ENCODE measurements at regions not wholly inside any gene's neighbourhood (a gene's known extent, or its start where the extent isn't known, plus 50 kb on each side); places are given as distances from the start of the nearest gene placed in this dataset.
"Not testable (repeated sequence)": the region's sequence is repeated elsewhere in the genome, so short reads cannot be mapped to it uniquely, and the experiment has no call there.

DNA sequence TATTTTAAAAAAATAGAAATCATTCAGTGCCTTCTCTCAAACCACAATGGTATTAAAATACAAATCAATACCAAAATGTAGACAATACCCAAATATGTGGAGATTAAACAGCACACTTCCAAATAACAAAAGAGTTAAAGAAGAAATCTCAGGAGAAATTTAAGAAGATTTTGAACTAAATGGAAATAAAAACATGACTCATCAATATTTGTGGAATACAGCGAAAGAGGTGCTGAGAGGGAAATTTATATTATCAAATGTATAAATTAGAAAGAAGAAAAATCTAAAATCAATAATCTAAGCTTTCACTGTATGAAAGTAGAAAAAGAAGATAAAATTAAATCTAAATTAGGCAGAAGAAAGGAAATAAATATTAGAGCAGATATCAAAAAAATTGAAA, 233.1 kb downstream of the RPIA start:
- DNase-seq (ENCODE audit: low read depth), result no peak

DNA sequence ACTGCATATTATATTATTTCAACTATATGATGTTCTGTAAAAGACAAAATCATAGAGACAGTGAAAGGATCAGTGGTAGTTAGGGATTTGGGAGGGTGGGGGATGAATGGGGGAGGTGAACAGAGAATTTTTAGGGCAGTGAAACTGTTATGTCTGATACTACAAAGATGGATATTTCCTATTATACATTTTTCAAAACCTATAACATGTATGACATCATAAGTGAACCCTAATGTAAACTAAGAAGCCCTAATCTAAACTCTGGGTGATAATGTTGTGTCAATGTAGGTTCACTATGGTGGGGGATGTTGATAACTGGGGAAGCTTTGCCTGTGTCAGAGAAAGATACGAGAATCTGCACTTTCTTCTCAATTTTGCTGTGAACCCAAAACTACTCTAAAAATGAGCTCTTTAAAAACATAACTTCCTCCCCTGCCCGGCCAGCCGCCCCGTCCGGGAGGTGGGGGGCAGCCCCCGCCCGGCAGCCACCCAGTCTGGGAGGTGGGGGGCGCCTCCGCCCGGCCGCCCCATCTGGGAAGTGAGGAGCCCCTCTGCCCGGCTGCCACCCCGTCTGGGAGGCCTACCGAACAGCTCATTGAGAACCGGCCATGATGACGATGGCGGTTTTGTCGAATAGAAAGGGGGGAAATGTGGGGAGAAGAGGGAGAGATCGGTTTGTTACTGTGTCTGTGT, 234.4 kb downstream of the RPIA start:
- no peak for DNase-seq (ENCODE audit: low read depth)

- DNase-seq (ENCODE audit: low read depth), result no peak
Measured at GRCh38 chr2:88927128-88927527, 235.7 kb downstream of the RPIA start.

- DNase-seq (ENCODE audit: low read depth), result no peak
Measured at GRCh38 chr2:88930659-88931058, 239.2 kb downstream of the RPIA start.

DNA sequence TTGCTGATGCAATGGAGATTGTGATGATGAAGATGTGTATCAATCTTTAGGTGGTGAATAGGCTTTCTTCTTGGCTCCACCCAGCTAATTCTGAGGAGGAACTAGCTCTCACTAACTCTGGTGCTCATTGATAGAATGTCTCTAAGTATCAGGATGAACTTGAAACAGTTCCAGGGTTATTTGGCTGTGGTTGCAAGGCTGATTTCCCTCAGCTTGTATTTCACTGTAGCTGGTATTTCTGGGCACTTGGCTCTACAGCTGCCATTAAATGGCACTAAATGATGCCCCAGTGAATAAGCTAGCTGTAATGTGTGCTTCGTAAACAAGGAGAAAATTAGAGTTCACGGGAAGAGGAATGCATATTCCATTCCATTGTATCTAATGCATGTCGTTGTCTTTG, 241.2 kb downstream of the RPIA start:
- DNase-seq (ENCODE audit: low read depth), result no peak

DNA sequence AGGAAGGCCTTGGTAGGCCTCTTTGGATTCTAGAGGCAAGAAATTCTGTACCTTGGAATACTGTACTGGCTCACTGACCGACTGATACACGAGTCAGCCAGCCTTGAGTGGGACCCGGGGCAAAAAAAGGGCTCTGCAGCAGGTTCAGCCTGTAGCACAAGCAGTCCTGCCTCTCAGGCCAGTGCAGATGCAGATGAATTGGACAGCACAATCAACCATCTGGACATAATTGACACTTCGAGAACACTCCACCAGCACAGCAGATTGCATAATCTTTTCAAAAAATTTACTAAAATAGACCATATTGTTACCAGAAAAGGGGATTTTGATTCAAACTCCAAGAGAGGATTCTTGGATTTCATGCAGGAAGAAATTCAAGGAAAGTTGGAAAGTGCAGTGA, 241.6 kb downstream of the RPIA start:
- DNase-seq (ENCODE audit: low read depth), result no peak

DNA sequence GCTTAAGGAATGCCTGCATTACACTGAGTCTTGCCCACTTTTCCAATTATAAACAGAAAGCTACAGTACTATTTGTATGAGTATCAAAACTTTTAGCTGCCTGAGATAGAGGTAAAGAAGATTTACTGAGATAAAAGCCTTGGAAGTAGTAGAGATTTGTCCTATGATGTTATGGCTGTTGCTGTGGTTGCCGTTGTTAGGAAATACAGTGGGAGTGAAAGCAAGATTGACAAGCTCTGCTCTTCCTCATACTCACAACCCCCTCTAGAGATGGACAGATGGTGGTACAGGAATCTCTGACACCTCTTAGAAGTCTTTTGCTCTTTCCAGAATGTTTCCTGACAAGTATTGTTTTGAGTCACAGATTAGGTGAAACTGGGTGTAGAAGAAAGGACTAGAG, 242.5 kb downstream of the RPIA start:
- DNase-seq (ENCODE audit: low read depth), result no peak

DNA sequence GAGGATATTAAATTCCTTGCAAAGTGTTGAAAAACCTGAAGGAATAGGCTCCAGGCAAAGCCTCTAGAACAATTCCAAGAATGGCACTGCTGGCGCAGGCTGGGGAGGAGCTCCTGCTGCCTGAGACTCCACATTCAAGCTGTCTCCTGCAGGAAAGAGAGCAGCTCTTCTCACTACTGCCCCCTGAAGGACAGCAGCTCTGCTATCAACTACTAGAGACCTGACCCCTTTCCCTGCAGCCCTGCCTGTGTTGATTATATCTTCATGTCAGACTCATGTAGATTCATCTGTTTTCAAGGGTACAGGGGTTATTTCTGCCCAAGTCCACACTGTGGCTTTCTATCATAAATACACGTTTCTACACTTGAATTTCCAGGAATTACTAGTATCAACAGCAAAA, 249.7 kb downstream of the RPIA start:
- DNase-seq (ENCODE audit: low read depth), result not testable (repeated sequence)

DNA sequence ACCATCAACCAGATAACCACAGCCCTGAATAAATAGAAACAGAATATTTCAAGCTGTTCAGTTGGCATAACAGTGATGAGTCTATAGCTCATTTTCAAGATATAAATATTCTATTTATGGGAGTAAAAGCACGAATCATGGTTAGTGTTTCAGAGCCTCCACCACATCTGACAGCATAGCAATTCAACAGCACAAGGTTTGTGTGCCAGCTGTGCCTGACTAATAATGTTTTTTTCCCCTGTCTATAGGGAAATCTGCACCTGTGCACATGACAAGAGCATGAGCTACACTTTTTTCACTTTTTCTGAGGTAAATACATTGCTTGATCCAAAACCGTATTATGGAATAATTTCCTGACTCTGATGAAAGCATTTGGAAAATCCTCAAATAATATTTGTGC, 251.3 kb downstream of the RPIA start:
- no peak for DNase-seq (ENCODE audit: low read depth)

DNA sequence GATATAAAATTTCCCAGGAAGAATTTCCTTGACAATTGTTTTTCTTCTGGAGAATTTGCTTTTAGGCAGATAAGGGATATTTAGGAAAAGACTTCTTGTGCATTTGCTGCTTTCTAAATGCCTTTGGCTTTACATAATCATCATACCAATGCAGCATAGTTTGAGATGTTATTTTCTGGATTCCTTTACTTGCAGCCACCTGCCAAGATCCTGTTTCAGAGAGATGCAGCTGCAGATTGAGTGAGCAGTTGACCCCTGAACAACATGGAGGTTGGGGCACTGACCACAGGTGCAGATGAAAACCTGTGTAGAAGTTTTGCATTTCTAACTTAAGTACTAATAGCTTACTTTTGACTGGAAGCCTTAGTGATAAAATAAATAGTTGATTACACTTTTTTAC, 257.9 kb downstream of the RPIA start:
- no peak for DNase-seq (ENCODE audit: low read depth)

DNA sequence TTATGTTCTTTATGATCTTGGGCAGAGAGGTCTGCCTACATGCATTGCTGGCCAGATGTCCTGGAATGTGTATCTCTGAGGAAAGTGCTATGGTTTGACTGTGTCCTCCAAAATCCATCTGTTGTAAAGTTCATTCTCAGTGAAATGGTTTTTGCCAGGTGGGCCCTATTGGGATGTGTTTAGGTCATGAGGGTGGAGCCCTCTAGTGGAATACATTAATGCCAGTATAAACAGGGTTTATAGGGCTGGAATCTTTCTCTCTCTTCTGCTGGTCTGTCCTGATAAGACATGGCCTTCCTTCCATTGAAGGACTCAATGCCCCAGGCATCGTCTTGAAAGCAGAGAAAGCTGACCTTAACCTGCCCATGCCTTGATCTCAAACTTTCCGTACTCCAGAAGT, 258.5 kb downstream of the RPIA start:
- no peak for DNase-seq (ENCODE audit: low read depth)

DNA sequence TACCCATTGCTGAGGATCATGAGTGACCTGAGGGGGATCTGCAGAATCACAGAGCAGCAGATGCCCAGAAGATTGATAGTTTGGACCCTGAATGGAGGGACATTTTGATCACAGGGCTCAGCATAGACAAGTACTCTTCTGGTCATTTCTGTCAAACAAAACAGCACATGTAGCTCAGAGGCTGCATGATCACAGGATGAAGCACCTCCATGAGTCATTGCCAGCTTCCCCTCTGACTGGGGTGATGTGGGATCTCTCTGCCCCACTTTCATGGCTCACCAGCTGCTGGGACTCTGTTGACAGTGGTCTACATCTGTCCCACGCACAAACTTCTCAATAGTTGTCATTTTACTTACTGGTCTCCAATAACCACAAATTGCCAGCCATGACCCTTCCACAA, 264.1 kb downstream of the RPIA start:
- DNase-seq (ENCODE audit: low read depth), result no peak

- no peak for DNase-seq (ENCODE audit: low read depth)
Measured at GRCh38 chr2:88959480-88960204, 268.2 kb downstream of the RPIA start.

- not testable (repeated sequence) for DNase-seq (ENCODE audit: low read depth)
Measured at GRCh38 chr2:88961323-88961722, 269.9 kb downstream of the RPIA start.

GRCh38 chr2:88967844-88968243, 276.4 kb downstream of the RPIA start:
- no peak for DNase-seq (ENCODE audit: low read depth)

DNA sequence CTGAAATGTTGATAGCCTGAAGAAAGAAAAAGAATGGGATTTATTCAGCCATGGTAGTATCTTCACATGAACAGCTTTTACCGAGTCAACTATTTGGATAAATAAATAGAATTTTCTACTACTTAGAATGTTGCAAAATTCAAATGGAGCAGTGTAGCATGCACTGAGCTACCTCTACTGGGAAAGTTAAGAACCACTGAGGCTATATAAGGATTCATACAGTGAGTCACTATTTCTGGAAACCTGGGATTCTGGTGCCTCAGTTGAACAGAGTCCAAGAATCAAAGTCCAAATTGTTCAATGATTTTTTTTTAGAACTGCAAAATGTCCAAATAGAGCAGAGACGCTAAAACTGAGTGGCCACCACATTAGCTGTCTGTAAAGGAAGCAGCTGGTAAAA, 286.5 kb downstream of the RPIA start:
- DNase-seq (ENCODE audit: low read depth), result not testable (repeated sequence)

- DNase-seq (ENCODE audit: low read depth), result not testable (repeated sequence)
Measured at GRCh38 chr2:88978446-88978845, 287.0 kb downstream of the RPIA start.

DNA sequence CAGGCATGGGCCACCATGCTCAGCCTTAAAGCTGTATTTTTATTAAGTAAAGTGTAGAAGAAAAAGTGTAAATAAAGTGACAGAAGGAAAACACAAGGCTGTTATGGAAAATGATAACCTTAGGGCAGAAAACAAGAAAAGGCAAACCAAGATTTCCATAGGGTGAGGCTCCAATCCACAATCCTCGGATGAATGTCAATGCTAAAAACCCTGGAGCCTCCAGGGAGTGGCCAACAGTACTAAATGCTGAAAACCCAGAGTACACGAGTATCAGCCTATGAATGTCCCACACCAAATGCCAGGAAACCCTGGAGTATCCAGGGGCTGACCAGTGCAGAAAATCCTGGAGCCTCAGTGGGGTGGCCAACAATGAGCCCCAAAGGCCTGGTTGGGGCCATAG, 292.6 kb downstream of the RPIA start:
- DNase-seq (ENCODE audit: low read depth), result not testable (repeated sequence)

- DNase-seq (ENCODE audit: low read depth), result not testable (repeated sequence)
Measured at GRCh38 chr2:88986721-88987330, 295.4 kb downstream of the RPIA start.

DNA sequence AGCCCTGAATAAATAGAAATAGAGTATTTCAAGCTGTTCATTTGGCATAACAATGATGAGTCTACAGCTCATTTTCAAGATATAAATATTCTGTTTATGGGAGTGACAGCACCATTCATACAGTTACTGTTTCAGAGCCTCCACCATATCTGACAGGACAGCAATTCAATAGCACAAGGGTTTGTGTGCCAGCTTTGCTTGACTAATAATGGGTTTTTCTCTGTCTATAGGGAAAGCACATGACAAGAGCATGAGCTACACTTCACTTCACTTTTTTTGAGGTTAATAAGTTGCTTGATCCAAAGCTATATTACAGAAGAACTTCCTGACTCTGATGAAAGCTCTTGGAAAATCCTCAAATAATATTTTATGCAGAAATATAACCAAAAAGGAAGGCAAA, 297.1 kb downstream of the RPIA start:
- DNase-seq (ENCODE audit: low read depth), result not testable (repeated sequence)

GRCh38 chr2:88992819-88993218, 301.3 kb downstream of the RPIA start:
- not testable (repeated sequence) for DNase-seq (ENCODE audit: low read depth)

GRCh38 chr2:88994856-88995255, 303.4 kb downstream of the RPIA start:
- not testable (repeated sequence) for DNase-seq (ENCODE audit: low read depth)

DNA sequence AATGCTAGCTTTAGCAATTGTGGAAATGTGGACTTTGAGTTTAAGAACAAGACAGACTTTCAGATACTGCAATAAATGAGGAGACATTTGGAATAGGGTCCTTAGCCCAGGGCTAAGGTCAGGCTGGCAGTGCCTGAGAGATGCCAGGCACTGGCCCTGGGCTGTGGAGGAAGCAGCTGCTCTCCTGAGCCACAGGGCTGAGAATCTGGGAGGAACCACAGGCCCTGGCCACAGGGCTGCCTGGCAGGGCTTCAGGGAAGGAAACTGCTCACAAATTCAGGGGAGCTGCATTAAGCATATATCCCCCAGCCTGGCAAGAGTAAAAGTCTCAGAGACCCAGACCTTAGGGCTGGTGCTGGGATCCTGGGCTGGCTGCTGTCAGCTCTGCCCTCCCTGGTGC, 305.1 kb downstream of the RPIA start:
- not testable (repeated sequence) for DNase-seq (ENCODE audit: low read depth)

All from activated T-cell treated with anti-CD3 and anti-CD28 coated beads for 1 hour (primary cell).